Left colon (tissue), 2 donors: ENCODE measurements at regions not wholly inside any gene's neighbourhood (a gene's known extent, or its start where the extent isn't known, plus 50 kb on each side); places are given as distances from the start of the nearest gene placed in this dataset.
"Not testable (repeated sequence)": the region's sequence is repeated elsewhere in the genome, so short reads cannot be mapped to it uniquely, and the experiment has no call there.

Source experiments
- ATAC-seq: fragments of 200-7000 bp; cut with Tn5 transposase; one replicate; pipeline ENCODE4 v1.9.1; 2020; ENCODE audit warnings: mild to moderate bottlenecking, moderate library complexity
- DNase-seq, 2 donors: peaks; one replicate each; pipeline ENCODE4 v3.0.0-alpha.2; 2020
- intact Hi-C, 2 donors: fragments of 100-400 bp; cut with DNase I in 1 of 2; cut with micrococcal nuclease in 1 of 2; formaldehyde crosslinking; loops; one replicate each; pipeline versions ENCODE4 v1.11.2 to v1.14.0; 2022; cut with DNase I, micrococcal nuclease
- donor health status: DM: no; HTN: no; CAD: no.
- donor health status: DM: yes; HTN: yes; CAD: no.

DNA sequence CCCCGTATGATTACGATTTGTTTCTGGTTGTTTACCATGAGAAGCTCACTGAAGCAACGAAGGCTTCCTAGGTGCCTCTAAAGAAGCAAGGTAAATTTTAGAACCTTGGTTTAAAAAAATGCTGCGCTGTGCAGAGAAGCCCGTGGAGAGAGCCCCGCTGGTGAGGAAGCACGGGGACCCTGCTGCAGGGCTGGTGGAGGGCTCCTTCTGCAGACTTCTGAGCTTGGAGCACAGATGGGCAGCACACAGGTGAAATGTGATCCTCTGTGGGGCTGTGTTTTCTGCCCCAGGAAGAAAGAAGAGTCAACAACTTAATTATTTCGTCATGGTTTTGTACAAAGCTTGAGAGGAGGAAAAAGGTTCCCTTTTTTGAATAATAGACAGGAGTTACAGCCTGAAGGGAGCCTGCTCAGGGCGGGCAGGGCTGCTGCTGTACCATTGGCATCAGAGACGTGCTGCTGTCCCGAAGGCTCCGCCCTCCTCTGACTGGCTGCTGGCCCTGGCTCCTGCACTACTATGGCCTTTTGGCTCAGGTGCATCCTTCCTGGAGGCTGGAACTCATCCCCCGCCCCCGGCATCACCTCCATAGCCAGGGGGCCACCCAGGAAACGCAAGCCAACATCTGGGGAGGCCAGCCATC is 108.0 kb upstream of the PLGLB2 start:
- peak; percentile 63 for ATAC-seq
- intact Hi-C loops, DNase-seq: not testable (repeated sequence)

- intact Hi-C loops, DNase-seq, ATAC-seq: not testable (repeated sequence)
Observed at GRCh38 chr2:87640961-87641563, 106.8 kb upstream of the PLGLB2 start.

DNA sequence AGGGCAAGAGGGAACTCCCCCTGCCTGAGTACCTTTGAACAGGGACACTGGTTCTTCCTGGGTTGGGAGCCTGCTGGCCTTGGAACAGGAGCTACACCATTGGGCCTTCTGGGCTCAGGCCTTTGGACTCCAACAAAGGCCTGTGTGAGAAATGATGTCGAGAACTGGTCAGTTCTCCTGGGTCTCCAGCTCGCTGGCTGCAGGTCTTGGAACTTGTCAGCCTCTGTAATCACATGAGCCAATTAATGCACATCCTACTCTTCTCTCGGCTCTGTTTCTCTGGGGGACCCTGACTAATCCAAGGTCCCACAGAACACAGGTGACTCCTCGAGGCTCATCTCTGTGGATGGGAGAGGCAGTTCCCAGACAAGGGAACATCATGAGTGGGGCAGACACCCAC is 104.7 kb upstream of the PLGLB2 start:
- ATAC-seq, DNase-seq, intact Hi-C loops: not testable (repeated sequence)

DNA sequence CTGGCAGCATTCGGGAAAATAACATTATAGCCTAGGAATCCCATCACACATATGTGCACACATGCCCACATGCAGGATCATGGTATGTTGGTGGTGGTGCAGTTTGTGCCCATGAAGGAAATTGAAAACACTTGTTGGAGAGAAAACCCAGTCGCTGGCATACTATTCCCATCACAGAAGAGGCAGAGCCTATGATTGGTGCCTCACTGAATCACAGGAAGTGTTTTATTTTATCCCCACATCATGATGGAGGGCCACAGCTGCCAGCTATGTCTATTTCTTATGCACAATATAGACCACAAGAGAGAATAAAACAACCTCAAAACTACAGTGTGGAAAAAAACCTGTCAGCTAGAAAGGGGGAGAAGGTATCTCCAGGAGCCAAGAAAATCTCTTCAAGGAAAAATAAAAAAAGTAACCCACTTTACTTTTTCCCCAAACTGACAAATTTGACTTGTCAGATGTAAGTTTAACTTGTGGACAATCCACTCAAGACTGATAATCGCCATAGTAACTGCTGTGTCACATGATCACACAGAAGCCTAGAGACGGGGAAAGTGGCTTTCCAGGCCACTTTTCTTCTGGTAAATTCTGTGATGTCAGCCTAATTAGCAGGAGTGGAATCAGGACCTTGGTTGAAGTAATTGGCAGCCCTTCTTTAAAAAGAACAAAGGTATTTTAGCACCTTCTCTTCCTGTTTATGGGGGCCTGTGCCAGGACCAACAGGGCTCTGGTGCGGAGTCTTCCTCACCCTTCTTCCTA is 100.0 kb upstream of the PLGLB2 start:
- DNase-seq, intact Hi-C loops, ATAC-seq: not testable (repeated sequence)

DNA sequence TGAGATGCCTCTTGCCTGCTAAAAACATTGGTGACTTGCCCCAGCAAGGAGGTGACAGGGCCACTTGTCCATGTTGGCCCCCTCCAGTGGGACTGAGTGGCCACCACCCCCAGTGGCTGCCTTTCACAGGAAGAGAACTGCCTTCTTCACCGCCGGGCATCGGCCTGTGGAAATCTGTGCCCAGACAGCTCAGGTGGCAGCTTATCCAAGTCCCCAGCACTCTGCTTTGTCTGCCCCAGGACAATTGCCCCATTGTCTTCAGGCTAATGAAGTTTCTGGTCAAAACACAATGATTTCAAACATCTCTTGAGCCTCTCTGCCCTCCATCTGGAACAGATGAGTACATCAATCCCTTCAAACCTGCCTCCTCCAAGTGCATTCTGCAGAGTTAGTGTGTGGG is 99.1 kb upstream of the PLGLB2 start:
- ATAC-seq, intact Hi-C loops, DNase-seq: not testable (repeated sequence)

DNA sequence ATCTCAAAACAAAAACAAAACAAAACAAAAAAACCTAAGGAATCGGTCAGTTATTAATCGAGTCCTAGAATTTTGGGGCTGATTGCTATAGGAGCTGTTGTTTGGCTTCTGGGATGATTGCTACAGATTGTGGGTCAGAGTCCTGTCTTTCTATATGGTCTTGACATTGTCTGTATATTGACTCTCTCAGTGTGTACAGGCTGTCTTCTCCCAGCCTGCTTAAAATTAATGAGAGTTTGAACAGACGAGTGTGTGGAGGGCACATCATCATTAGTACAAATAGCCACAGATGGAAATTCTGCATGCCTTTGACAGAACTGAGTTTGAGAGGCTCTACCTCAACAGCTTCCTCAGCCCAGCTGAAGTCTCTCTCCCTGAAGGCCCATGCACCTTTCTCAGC is 98.0 kb upstream of the PLGLB2 start:
- DNase-seq, intact Hi-C loops, ATAC-seq: not testable (repeated sequence)

- ATAC-seq, intact Hi-C loops, DNase-seq: not testable (repeated sequence)
Observed at GRCh38 chr2:87650837-87651236, 97.0 kb upstream of the PLGLB2 start.

DNA sequence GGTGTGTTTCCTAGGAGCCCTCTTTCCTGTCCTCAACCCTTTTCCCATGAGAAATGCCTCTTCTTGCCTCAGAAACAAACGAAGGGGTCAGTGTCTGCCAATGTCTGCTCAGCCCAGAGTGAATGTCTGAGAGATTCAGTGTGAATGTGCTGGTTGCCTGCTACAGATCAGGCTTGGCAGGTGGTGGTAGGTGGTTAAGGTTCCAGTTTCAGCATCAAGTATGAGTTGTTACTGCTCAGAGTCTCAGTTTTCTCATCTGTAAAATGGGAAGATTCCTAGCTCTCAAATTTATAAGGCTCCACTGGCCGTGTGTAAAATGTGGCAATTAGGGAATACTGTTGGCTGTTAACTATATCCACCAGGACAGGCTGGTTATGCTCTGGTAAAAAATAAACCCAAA is 96.3 kb upstream of the PLGLB2 start:
- intact Hi-C loops, DNase-seq, ATAC-seq: not testable (repeated sequence)

GRCh38 chr2:87653373-87653772 is 94.5 kb upstream of the PLGLB2 start:
- DNase-seq, ATAC-seq, intact Hi-C loops: not testable (repeated sequence)

GRCh38 chr2:87654136-87654814 is 93.6 kb upstream of the PLGLB2 start:
- peak; percentile 35 for ATAC-seq
- intact Hi-C loops, DNase-seq: not testable (repeated sequence)

- ATAC-seq = peak; percentile 81
- intact Hi-C loops = not testable (repeated sequence)
- DNase-seq = peak in 1 of 2 donors; percentile 9
Observed at GRCh38 chr2:87657915-87658314, 90.0 kb upstream of the PLGLB2 start.

GRCh38 chr2:87658357-87658756 is 89.5 kb upstream of the PLGLB2 start:
- ATAC-seq, intact Hi-C loops: not testable (repeated sequence)

DNA sequence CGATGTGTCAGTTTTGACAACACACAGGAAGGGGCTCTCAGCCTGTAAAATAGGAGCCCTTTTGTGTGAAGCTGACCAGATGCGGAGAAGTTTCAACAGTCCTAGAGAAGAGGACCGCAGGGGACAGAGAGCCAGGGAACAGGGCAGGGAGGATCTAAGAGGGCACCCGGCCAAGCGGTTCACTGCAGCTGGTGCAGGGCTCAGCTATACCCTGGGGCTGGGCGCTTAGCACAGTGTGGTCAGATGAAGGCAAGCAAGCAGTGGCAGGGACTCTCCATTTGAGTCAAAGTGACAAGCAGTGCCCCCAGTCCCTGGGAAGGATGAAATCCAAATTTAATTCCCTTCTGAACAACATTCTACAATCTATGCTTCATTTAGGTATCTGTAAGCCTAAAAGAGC is 88.9 kb upstream of the PLGLB2 start:
- peak in 1 of 2 donors; percentile 25 for DNase-seq
- peak; percentile 64 for ATAC-seq
- intact Hi-C loops = not testable (repeated sequence)

More at GRCh38 chr2:87658357-87658756, 89.5 kb upstream of the PLGLB2 start:
- not testable (repeated sequence) for DNase-seq

GRCh38 chr2:87660164-87660563 is 87.7 kb upstream of the PLGLB2 start:
- intact Hi-C loops, ATAC-seq: not testable (repeated sequence)
- DNase-seq = peak in 1 of 2 donors; percentile 23

GRCh38 chr2:87662316-87663290 is 85.3 kb upstream of the PLGLB2 start:
- peak; percentile 30 to 54 for DNase-seq
- ATAC-seq = peak; percentile 78
- intact Hi-C loops = not testable (repeated sequence)

DNA sequence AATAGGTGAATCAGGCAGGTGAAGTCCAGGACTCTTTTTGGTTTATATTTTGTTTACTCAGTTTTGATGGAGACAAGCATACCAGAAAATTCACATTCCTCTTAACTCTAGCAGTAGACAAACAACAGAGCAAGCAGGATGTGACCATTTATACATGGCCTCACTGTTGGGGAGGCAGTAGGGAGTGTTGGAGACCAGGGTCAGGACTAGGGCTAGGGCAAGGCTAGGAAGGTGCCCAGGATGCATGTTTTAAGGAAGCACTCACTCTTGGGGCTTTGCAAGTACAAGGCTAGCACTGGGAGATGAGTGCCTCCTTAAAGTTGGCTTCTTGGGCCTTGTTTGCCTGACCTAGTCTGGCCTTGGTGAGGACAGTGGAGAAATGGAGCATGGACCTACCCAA is 84.5 kb upstream of the PLGLB2 start:
- ATAC-seq = peak; percentile 11
- intact Hi-C loops, DNase-seq: not testable (repeated sequence)

DNA sequence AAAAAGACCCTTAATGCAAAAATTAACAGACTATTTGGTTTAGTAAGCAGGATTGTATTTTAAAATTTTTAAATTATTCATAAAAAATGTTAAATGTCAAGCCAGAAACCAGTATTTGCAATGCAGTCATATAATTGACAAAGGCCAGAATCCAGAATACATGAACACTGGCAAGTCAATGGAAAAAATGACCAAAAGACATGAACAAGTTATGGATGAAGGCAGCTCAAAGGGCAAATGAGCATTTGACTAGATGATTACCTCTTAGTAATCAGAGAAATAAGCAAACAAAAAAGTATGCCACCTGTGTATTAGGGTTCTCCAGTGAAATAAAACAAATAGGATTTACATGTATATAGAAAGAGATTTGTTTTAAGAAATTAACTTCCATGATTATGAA is 80.9 kb upstream of the PLGLB2 start:
- intact Hi-C loops, DNase-seq, ATAC-seq: not testable (repeated sequence)

DNA sequence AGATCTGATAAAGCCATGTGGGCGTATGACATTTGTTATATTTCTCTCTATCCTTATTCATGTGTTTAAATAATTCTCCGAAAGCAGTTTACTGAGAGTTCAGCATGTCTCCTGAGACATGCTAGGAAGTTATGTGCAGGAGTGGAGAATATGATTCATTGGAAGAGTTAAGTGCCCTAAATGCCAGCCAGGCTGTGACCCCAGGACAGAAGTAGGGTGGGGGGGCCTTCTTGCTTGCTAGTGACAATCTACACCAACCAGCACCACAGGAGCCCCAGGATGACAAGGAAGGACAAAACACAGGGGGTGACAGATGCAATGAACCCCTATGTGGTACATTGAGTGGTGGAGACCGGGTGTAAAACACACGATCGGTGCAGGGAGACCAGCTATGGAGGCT is 79.5 kb upstream of the PLGLB2 start:
- ATAC-seq, DNase-seq, intact Hi-C loops: not testable (repeated sequence)
